ENCODE measurements at regions not wholly inside any gene's neighbourhood (a gene's known extent, or its start where the extent isn't known, plus 50 kb on each side); places are given as distances from the start of the nearest gene placed in this dataset.
"Not testable (repeated sequence)": the region's sequence is repeated elsewhere in the genome, so short reads cannot be mapped to it uniquely, and the experiment has no call there.

DNA sequence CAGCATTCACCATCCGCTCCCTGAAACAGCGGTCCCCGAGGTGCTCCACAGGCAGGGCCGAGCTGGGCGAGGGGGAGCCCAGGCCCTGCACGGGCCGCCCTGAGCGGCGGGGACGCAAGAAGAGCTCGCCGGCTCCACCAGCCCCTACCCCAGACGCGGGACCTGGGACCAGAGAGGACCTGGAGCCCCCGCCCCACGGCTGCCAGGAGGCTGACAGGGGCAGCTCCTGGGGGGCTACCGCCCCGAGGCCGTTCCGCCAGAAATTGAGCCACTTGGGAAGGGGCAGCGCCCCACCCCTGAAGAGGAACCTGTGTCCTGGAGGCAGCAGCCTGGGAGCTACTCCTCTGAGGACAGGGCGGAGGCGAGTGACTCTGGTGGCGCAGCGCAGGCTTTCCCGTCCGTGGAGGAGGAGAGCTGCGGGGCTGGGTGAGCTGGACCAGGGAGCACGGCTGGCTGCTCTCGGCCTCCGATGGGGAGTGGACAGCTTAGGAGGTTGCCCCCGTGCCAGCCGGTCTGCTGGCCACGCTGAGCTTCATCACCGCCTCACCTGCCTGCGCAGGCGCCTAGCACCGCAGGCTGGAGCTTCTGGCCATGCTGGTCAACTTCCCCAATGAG, 529.1 kb upstream of the DEFB115 start:
- not testable (repeated sequence) for H3K36me3 ChIP-seq; H3K27me3 ChIP-seq; H3K4me1 ChIP-seq; H3K27ac ChIP-seq; DNase-seq; H3K4me3 ChIP-seq; H3K9me3 ChIP-seq (replicated peaks)

Data from SJCRH30 (cell line).